IPS-18a (cell line): ENCODE measurements at regions not wholly inside any gene's neighbourhood (a gene's known extent, or its start where the extent isn't known, plus 50 kb on each side); places are given as distances from the start of the nearest gene placed in this dataset.

ENCODE experiments used
- H3K27ac ChIP-seq: one replicate; pipeline ENCODE4 v1.5.1; 2013; ENCODE audit warnings: low read length
- H3K27me3 ChIP-seq: one replicate; pipeline ENCODE4 v1.6.1; 2013; ENCODE audit warnings: mild to moderate bottlenecking, low read length; ENCODE audit not compliant: control insufficient read depth, insufficient read depth
- H3K36me3 ChIP-seq: one replicate; pipeline ENCODE4 v1.6.1; 2013; ENCODE audit warnings: low read depth, low read length; ENCODE audit not compliant: control insufficient read depth
- H3K4me1 ChIP-seq: one replicate; pipeline ENCODE4 v1.6.1; 2013; ENCODE audit warnings: low read depth, low read length; ENCODE audit not compliant: control insufficient read depth
- H3K4me3 ChIP-seq: one replicate; pipeline ENCODE4 v1.5.1; 2013; ENCODE audit warnings: low read length
- H3K9ac ChIP-seq: one replicate; pipeline ENCODE4 v1.6.1; 2013; ENCODE audit warnings: mild to moderate bottlenecking, low read length, moderate library complexity
- H3K9me3 ChIP-seq: one replicate; pipeline ENCODE4 v1.6.1; 2013; ENCODE audit warnings: low read depth, low read length; ENCODE audit not compliant: control insufficient read depth

DNA sequence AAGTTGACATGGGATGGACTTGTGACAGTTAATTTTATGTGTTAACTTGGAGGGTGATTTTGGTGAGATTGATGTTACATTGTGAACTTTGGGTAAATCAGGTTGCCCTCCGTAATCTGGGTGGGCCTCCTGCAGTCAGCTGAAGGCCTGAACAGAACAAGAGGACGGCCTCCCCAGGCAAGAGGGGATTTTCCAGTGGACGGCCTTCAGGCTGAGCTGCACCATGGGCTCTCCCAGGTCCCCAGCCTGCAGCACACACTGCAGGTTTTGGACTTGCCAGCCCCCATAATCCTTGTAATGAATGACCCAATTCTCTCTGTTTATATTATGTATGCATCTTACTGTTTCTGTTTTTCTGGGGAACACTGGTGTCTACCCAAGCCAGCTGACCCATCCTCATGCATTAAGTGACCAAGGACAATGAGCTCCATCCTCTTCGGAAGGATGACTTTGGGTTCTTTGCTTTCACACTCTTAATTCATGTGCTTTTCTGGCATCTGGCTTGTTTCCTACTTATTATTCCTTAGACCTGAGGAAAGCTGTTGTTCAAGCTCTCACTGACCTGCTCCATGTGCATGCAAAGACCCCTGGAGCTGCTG lies 64.2 kb downstream of the DACT2 start:
- H3K4me1 ChIP-seq: no peaks in the 10 kb centered on the region
- no peak overlapping the region for H3K4me3 ChIP-seq
- H3K9me3 ChIP-seq: no peaks in the 10 kb centered on the region
- H3K36me3 ChIP-seq: no peaks in the 10 kb centered on the region
- no peak overlapping the region for H3K27ac ChIP-seq
- no peaks in the 10 kb centered on the region for H3K27me3 ChIP-seq
- H3K9ac ChIP-seq: no peak overlapping the region

DNA sequence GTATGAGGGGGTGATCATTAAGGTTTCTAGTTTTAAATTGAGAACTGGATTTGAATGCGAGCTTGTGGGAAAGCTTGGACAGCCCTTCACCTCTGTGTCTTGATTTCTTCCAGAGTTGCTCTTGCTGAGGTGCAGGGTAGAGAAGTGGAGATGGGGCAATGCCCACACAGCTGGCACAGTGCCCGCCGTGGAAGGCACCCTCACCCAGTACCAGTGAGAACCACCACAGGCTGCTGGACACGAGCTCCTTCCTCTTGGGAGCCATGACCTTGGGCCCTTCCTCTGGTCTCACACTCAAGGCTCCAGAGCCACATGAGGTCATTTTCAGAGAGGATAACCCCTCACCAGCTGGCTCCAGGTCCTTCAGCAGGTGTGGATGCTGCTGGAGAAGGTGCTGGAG lies 67.3 kb downstream of the DACT2 start:
- H3K36me3 ChIP-seq: no peaks in the 10 kb centered on the region
- H3K9me3 ChIP-seq: no peaks in the 10 kb centered on the region
- H3K27me3 ChIP-seq: no peaks in the 10 kb centered on the region

DNA sequence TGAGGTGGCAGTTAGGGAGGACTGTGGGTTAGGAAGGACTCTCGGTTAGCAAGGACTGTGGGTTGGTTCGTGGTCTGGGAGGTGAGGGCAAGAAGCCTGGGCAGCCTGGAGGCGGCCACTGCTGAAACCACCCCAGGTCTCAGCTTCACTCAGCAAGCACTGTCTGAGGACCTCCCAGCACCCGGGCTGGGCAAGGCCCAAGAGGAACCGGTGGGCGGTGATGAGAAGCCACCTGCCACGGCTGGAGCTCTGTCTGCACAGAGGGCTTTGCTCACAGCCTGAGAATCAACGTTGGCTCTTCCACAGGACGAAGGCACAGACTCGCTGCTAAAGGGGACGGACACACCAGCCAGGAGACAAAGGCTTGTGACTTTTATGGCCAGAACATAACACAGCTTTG lies 69.3 kb downstream of the DACT2 start:
- Histone ChIP-seq H3K27me3 (no peaks in the 10 kb centered on the region), H3K36me3 (no peaks in the 10 kb centered on the region), H3K9ac (no peak overlapping the region), H3K4me3 (no peak overlapping the region), H3K27ac (no peak overlapping the region), H3K4me1 (peaks cover 7% of the 10 kb centered on the region), H3K9me3 (no peaks in the 10 kb centered on the region)

More for the DNA sequence above, 67.3 kb downstream of the DACT2 start:
- Histone ChIP-seq H3K4me3 (no peak overlapping the region), H3K4me1 (peaks cover 7% of the 10 kb centered on the region), H3K9ac (no peak overlapping the region), H3K27ac (no peak overlapping the region)

DNA sequence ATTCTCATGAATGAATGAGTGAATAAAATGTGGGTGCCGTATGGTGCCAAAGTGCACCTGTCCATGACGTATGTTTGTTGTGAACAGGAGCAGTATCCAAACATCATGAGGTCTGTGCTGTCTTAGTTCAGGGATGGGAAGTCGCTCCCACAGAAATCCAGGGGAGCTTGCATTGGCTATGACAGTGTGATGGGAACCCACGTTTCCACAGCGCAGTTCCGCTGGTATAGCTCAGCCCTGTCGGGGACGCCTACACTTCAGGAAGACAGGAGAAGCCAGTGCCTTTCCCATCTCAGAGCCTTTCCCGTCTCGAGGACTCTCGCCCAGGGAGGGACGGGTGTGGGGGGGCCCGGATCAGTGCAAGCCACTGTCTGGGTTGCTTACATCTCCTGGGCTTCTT lies 69.8 kb downstream of the DACT2 start:
- peaks cover 7% of the 10 kb centered on the region for H3K4me1 ChIP-seq
- H3K9me3 ChIP-seq: no peaks in the 10 kb centered on the region
- H3K9ac ChIP-seq: no peak overlapping the region
- H3K27me3 ChIP-seq: no peaks in the 10 kb centered on the region
- H3K4me3 ChIP-seq: no peak overlapping the region
- H3K27ac ChIP-seq: no peak overlapping the region
- H3K36me3 ChIP-seq: no peaks in the 10 kb centered on the region

DNA sequence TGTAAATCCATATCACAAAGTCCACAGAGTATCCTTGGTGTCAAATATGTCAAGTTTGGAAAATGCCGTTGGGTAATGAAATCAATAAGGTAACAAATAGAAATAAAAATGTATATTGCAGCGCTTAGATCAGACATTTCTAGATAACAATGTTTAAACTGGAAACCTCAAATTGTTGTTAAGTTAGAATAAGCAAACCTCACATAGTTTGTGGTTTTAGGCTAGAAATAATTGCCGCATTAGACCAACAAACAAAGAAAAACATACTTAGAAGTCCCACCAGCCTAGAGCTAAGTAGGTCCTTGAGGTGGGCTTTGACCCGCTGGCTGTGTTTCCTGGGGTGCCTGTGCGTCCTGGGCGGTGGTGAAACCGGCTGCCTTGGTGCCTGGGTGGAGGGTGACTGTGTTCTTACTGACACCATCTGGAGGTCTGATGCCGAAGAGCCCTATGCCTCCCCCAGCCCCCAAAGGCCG lies 71.4 kb downstream of the DACT2 start:
- Histone ChIP-seq H3K4me3 (no peak overlapping the region), H3K9ac (no peak overlapping the region), H3K36me3 (no peaks in the 10 kb centered on the region), H3K27ac (no peak overlapping the region), H3K27me3 (no peaks in the 10 kb centered on the region), H3K4me1 (peaks cover 7% of the 10 kb centered on the region), H3K9me3 (no peaks in the 10 kb centered on the region)

DNA sequence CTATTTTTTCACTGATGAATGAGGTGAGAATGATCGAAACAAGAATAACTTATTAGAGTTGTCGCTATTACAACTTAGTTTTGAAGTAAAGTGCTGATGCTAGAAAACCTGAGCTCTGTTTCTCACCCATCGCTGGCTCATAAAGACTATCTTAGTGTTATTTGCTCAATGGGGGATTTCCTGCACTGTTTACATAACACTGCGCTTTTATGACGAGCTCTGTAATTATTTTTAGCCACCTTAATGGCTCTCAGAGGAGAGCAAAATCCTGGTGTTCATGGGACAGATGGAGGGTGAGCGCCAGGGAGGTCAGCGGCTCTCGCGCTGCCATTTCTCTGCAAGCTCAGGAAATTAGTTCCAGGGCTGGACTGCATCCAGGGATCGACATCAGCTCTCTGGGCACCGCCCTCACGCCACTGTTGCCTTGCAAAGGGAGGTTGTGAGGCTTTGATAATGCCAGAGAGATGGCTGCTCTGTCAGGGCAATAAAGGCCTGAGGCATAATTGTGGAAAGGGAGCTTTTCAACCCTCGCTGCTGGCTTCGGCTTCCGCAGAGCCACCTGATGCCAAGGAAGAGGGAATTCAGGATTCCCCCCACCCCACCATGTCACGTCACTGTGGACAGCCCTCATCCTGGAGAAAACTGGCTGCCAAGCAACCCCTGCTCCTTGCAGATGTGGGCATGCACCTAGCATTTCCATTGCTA lies 72.0 kb downstream of the DACT2 start:
- H3K36me3 ChIP-seq: no peaks in the 10 kb centered on the region
- H3K4me3 ChIP-seq: no peak overlapping the region
- no peak overlapping the region for H3K9ac ChIP-seq
- H3K27ac ChIP-seq: no peak overlapping the region
- peaks cover 7% of the 10 kb centered on the region for H3K4me1 ChIP-seq
- no peaks in the 10 kb centered on the region for H3K9me3 ChIP-seq
- no peaks in the 10 kb centered on the region for H3K27me3 ChIP-seq

DNA sequence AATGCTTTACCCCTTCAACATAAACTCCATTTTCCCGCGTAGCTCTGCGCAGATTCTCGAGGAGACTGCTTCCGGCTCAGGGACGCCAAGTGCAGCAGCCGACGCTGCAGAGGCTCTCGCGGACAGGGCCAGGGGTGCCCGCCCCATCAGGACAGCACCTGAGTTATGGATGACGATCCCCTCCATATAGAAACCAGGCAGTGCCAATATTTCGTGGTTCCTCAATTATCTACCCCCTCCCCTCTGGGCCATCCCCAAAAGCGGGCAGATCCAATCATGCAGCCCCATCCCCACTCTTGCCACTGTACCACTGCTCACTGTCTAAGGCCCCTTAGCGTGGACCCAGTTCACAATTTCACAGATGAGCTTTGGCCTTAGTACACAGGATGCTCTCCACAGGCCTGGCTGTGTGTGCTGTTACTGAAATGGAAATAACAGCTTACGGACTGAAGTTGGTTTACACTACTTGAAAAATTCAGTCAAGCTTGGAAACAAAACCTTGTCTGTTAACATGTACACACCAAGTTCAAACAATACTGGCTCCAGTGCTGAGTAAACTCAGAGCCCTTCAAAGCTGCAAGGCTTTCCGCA lies 74.5 kb downstream of the DACT2 start:
- H3K9me3 ChIP-seq: no peaks in the 10 kb centered on the region
- no peak overlapping the region for H3K4me3 ChIP-seq
- H3K9ac ChIP-seq: no peak overlapping the region
- no peaks in the 10 kb centered on the region for H3K27me3 ChIP-seq
- H3K36me3 ChIP-seq: no peaks in the 10 kb centered on the region
- H3K27ac ChIP-seq: no peak overlapping the region
- peaks cover 7% of the 10 kb centered on the region for H3K4me1 ChIP-seq

DNA sequence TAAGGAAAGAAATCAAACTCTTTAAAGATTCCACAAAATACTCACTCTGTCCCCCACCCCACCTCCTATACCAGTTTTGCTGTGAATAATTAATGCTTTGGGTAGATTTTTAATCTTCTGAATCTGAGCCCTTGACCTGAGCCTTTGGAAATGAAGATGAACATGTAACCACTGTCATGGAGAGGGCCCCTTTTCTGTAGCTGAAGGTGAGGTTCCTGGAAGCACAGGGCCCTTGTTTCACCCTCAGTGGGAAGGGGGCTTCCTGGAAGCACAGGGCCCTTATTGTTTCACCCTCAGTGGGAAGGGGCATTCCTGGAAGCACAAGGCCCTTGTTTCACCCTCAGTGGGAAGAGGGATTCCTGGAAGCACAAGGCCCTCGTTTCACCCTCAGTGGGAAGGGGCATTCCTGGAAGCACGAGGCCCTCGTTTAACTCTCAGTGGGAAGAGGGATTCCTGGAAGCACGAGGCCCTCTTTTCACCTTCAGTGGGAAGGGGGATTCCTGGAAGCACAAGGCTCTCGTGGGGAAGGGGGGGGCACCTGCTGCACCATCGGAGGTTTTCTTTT lies 75.7 kb downstream of the DACT2 start:
- Histone ChIP-seq H3K9me3 (no peaks in the 10 kb centered on the region), H3K4me3 (no peak overlapping the region), H3K36me3 (no peaks in the 10 kb centered on the region), H3K4me1 (peaks cover 7% of the 10 kb centered on the region), H3K9ac (no peak overlapping the region), H3K27me3 (no peaks in the 10 kb centered on the region), H3K27ac (no peak overlapping the region)

DNA sequence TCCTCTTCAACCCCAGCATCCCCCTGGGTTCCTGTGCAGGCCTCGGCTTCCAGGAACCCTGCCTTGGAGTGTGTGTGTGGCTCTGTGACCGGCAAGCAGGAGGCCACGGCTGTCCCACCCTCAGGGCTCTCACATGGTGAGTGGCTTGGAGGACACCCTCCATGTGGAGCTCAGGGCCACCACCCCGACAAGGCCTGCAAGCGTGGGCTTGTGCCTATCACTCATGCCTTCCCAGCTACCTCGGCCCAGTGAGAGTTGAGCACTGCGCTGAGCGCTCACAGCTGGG lies 76.7 kb downstream of the DACT2 start:
- no peaks in the 10 kb centered on the region for H3K27me3 ChIP-seq
- H3K9ac ChIP-seq: no peak overlapping the region
- no peak overlapping the region for H3K27ac ChIP-seq
- no peaks in the 10 kb centered on the region for H3K36me3 ChIP-seq
- H3K4me1 ChIP-seq: peaks cover 5% of the 10 kb centered on the region
- H3K4me3 ChIP-seq: no peak overlapping the region
- no peaks in the 10 kb centered on the region for H3K9me3 ChIP-seq

DNA sequence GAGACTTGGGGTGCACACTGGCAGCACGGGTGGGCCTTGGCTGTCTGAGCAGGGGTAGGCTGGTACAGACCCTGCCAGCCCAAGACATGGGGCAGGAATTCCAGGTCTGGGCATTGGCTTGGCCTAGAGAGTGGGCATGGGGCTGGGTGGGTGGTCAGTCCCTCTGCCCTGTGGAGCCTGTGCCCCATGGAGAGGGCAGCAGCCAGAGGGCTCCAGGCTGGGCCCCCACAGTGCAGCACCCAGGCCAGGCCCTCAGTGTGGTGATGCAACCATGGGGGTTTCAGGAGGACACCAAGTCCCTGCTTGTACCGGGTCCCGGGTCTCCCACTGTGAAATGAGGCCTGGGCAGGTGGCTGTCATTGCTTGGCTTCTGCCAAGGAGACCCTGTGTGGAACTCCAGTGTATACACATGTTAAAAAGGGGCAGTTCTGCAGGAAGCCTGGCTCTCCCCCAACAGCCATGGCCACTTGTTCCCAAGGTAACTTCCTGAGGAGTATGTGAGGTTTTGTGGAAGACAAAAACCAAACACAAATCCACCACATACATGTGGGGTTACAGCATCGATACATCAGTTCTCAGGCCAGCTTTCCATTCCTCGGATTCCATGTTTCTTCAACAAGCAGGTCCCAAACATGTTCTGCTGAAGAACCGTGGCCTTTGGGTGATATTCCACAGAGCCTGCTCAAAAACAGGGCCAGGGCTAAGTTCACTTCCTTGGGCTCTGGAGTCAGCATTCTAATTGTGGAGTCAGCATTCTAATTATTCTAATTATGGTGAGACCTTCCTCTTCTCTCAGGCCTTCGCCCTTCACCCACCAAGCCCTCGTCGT lies 77.3 kb downstream of the DACT2 start:
- H3K36me3 ChIP-seq: no peaks in the 10 kb centered on the region
- H3K9ac ChIP-seq: no peak overlapping the region
- no peaks in the 10 kb centered on the region for H3K27me3 ChIP-seq
- no peaks in the 10 kb centered on the region for H3K9me3 ChIP-seq
- no peak overlapping the region for H3K27ac ChIP-seq
- no peak overlapping the region for H3K4me3 ChIP-seq
- no peaks in the 10 kb centered on the region for H3K4me1 ChIP-seq

DNA sequence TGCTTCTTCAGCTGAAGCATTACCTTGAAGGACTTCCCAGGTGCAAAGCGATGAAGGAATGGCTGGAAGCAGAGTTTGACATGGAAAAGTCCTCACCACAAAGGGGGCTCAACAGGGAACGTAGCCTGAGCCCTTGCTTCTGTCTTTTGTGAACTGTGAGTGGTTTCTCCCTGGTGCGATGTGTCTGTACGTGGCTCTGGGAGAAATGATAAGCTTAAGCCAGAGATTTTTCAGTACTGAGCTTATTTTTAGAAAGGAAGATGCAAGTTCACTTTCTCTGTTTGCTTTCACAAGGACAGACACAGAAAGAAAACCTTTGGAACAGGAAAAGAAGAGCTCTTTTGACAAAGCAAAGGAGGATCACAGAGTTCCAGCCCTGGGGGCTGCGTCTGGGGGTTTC lies 79.4 kb downstream of the DACT2 start:
- Histone ChIP-seq H3K9ac (no peak overlapping the region), H3K27me3 (no peaks in the 10 kb centered on the region), H3K9me3 (no peaks in the 10 kb centered on the region), H3K4me3 (no peak overlapping the region), H3K4me1 (no peaks in the 10 kb centered on the region), H3K36me3 (no peaks in the 10 kb centered on the region), H3K27ac (no peak overlapping the region)
